OCI-LY1 (cell line): ENCODE measurements at regions not wholly inside any gene's neighbourhood (a gene's known extent, or its start where the extent isn't known, plus 50 kb on each side); places are given as distances from the start of the nearest gene placed in this dataset.

Experiments used
- H2AFZ ChIP-seq: fragments of 200-600 bp; sonication (generic), shearing (Covaris generic); 2 replicates; pipeline ENCODE4 v1.6.0; 2014; ENCODE audit warnings: antibody characterized with exemption, mild to moderate bottlenecking, low read length
- H3F3A ChIP-seq: fragments of 200-600 bp; sonication (generic), shearing (Covaris generic); 2 replicates; pipeline ENCODE4 v1.6.0; 2014; ENCODE audit warnings: mild to moderate bottlenecking, antibody characterized with exemption, low read length, moderate library complexity; ENCODE audit not compliant: insufficient read depth
- H3K27ac ChIP-seq: fragments of 200-600 bp; sonication (generic); 2 replicates; pipeline ENCODE4 v1.5.1; 2014; ENCODE audit warnings: low read length, mixed run types, mild to moderate bottlenecking, low read depth; ENCODE audit not compliant: poor library complexity, severe bottlenecking
- H3K27me3 ChIP-seq: fragments of 200-600 bp; sonication (generic); 2 replicates; pipeline ENCODE4 v1.6.0; 2014; ENCODE audit warnings: antibody characterized with exemption, mild to moderate bottlenecking, low read length, moderate library complexity; ENCODE audit not compliant: insufficient read depth
- H3K36me3 ChIP-seq: fragments of 200-600 bp; sonication (generic); 2 replicates; pipeline ENCODE4 v1.6.1; 2014; ENCODE audit warnings: mild to moderate bottlenecking, antibody characterized with exemption, low read length, moderate library complexity, mixed read lengths; ENCODE audit not compliant: insufficient read depth
- H3K4me1 ChIP-seq: fragments of 200-600 bp; sonication (generic); 2 replicates; pipeline ENCODE4 v1.5.1; 2014; ENCODE audit warnings: mild to moderate bottlenecking, low read length, moderate library complexity; ENCODE audit not compliant: insufficient read depth, severe bottlenecking
- H3K4me2 ChIP-seq: fragments of 200-600 bp; sonication (generic), shearing (Covaris generic); 2 replicates; pipeline ENCODE4 v1.6.1; 2014; ENCODE audit warnings: low read length
- H3K4me3 ChIP-seq: fragments of 200-600 bp; sonication (generic); 2 replicates; pipeline ENCODE4 v1.5.1; 2014; ENCODE audit warnings: low read length, low read depth, mild to moderate bottlenecking, mixed read lengths; ENCODE audit not compliant: poor library complexity, severe bottlenecking
- H3K79me2 ChIP-seq: fragments of 200-600 bp; shearing (Covaris generic); 2 replicates; pipeline ENCODE4 v1.6.1; 2016; ENCODE audit warnings: mixed run types, low read length, mixed read lengths; ENCODE audit not compliant: insufficient read depth
- H3K9ac ChIP-seq: fragments of 200-600 bp; sonication (generic), shearing (Covaris generic); 2 replicates; pipeline ENCODE4 v1.6.1; 2014; ENCODE audit warnings: mild to moderate bottlenecking, low read length, mixed read lengths
- H3K9me2 ChIP-seq: fragments of 200-600 bp; sonication (generic), shearing (Covaris generic); 2 replicates; pipeline ENCODE4 v1.6.1; 2014; ENCODE audit warnings: low read depth, mild to moderate bottlenecking, low read length, mixed read lengths
- H3K9me3 ChIP-seq: fragments of 200-600 bp; shearing (Covaris generic); 2 replicates; pipeline ENCODE4 v1.6.1; 2014; ENCODE audit warnings: low read length, mixed read lengths
- H4K20me1 ChIP-seq: fragments of 200-600 bp; sonication (generic), shearing (Covaris generic); 2 replicates; pipeline ENCODE4 v1.6.0; 2016; ENCODE audit warnings: mild to moderate bottlenecking, low read length; ENCODE audit not compliant: insufficient read depth
- EZH2 ChIP-seq: fragments of 200-600 bp; sonication (generic), shearing (Covaris generic); IDR thresholded peaks from 2 replicates; pipeline ENCODE4 v1.8.0; 2017; ENCODE audit warnings: borderline replicate concordance, mixed run types, mild to moderate bottlenecking, antibody characterized with exemption, low read length, moderate library complexity, mixed read lengths
- TF ChIP-seq, protein P1 (sequence below): fragments of 200-600 bp; sonication (generic), shearing (Covaris generic); IDR thresholded peaks from 2 replicates; pipeline ENCODE4 v1.5.1; 2017; ENCODE audit warnings: mild to moderate bottlenecking, antibody characterized with exemption, low read length, moderate library complexity, mixed read lengths

- Histone ChIP-seq H3K79me2 (no peaks in the 10 kb centered on the region), H3F3A (no peaks in the 10 kb centered on the region), H3K4me2 (no peak overlapping the region), H3K36me3 (no peaks in the 10 kb centered on the region), H3K4me1 (no peaks in the 10 kb centered on the region), H2AFZ (no peak overlapping the region), H3K9me2 (no peaks in the 10 kb centered on the region), H3K27ac (no peak overlapping the region), H4K20me1 (no peaks in the 10 kb centered on the region), H3K4me3 (no peak overlapping the region), H3K27me3 (no peaks in the 10 kb centered on the region), H3K9me3 (no peaks in the 10 kb centered on the region), H3K9ac (no peak overlapping the region)
- TF ChIP-seq EZH2, result no peak
- TF ChIP-seq, protein P1, sequence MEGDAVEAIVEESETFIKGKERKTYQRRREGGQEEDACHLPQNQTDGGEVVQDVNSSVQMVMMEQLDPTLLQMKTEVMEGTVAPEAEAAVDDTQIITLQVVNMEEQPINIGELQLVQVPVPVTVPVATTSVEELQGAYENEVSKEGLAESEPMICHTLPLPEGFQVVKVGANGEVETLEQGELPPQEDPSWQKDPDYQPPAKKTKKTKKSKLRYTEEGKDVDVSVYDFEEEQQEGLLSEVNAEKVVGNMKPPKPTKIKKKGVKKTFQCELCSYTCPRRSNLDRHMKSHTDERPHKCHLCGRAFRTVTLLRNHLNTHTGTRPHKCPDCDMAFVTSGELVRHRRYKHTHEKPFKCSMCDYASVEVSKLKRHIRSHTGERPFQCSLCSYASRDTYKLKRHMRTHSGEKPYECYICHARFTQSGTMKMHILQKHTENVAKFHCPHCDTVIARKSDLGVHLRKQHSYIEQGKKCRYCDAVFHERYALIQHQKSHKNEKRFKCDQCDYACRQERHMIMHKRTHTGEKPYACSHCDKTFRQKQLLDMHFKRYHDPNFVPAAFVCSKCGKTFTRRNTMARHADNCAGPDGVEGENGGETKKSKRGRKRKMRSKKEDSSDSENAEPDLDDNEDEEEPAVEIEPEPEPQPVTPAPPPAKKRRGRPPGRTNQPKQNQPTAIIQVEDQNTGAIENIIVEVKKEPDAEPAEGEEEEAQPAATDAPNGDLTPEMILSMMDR, result no peak
These were observed 118.7 kb upstream of the ADAMTS16 start for GRCh38 chr5:5021436-5021835.

DNA sequence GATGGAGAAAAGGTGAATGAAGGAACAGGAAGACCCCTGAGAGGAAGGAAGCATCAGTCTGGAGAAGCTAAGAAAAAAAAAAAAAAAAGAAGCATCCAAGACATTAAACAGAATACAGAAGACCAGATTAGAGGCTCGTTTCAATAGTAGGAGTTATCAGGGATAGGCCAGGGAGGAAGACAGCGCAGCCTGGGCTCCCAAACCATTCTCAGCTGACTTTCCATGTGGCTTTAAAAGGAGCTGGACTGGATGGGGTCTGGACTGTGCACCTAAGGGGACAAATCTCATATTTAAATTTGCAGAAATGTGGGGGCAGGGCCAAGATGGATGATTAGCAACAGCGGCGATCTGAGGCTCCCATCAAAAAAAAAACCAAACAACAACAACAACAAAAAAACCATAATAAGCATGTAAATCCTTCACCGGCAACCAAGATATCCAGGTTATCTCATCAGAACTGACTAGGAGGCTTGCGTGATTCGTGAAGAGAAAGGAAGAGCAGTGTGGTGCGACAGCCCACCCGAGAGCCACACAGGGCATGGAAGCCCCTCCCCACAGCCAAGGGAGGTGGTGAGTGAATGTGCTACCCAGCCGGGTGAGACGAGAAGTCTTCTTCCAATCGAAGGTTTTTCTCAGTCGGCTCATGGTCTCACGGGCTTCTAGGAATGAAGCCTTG is 114.9 kb upstream of the ADAMTS16 start:
- Histone ChIP-seq H3F3A (no peaks in the 10 kb centered on the region), H3K27ac (no peak overlapping the region), H3K79me2 (no peaks in the 10 kb centered on the region), H3K4me1 (no peaks in the 10 kb centered on the region), H3K9ac (no peak overlapping the region), H2AFZ (no peak overlapping the region), H3K4me3 (no peak overlapping the region), H3K4me2 (no peak overlapping the region), H3K9me3 (no peaks in the 10 kb centered on the region), H3K9me2 (no peaks in the 10 kb centered on the region), H4K20me1 (no peaks in the 10 kb centered on the region), H3K27me3 (no peaks in the 10 kb centered on the region), H3K36me3 (no peaks in the 10 kb centered on the region)
- TF ChIP-seq, protein P1, result no peak
- no peak for TF ChIP-seq EZH2

- H3F3A ChIP-seq, result no peaks in the 10 kb centered on the region
- no peaks in the 10 kb centered on the region for H3K9me3 ChIP-seq
- no peak overlapping the region for H3K4me3 ChIP-seq
- no peaks in the 10 kb centered on the region for H3K4me1 ChIP-seq
- H3K79me2 ChIP-seq, result no peaks in the 10 kb centered on the region
- H3K36me3 ChIP-seq, result no peaks in the 10 kb centered on the region
- no peak overlapping the region for H3K9ac ChIP-seq
- no peak overlapping the region for H2AFZ ChIP-seq
- no peak overlapping the region for H3K4me2 ChIP-seq
- no peak for TF ChIP-seq EZH2
- TF ChIP-seq, protein P1, result no peak
- no peak overlapping the region for H3K27ac ChIP-seq
- no peaks in the 10 kb centered on the region for H4K20me1 ChIP-seq
- no peaks in the 10 kb centered on the region for H3K9me2 ChIP-seq
- no peaks in the 10 kb centered on the region for H3K27me3 ChIP-seq
These were observed 114.2 kb upstream of the ADAMTS16 start for GRCh38 chr5:5025774-5026408.
